ENCODE measurements at regions not wholly inside any gene's neighbourhood (a gene's known extent, or its start where the extent isn't known, plus 50 kb on each side); places are given as distances from the start of the nearest gene placed in this dataset.
"Not testable (repeated sequence)": the region's sequence is repeated elsewhere in the genome, so short reads cannot be mapped to it uniquely, and the experiment has no call there.

DNA sequence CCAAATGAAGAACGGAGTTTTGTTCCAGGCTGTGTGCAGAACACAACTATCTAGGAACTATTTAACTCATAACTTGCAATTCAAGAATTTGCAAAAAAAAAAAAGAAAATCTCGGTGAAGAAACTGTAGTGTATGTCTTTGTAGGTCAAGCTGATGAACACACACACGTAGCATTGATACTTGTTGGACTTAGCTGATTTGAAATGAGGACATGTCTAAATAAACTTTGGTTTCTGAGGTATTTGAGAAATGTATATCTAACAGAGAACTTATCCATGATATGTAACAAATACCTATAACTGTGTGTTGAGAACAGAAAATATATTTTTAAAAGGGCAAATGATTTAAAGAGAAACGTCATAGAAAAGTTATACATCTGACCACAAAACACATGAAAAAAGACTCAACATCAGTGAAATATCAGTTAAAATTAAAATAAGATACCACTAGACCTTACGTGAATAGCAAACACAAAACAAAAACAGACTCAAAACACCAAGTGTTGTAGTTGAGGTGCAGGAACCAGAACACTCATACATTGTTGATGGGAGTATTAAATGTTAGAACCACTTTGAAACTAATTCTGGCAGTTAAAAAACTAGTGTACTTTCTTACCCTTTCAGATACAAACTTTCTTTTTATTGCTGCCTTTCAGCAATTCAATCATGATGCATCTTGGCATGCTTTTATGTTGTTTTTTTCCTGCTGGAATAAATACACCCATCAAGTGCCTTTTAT is 1535.8 kb upstream of the PCDH10 start:
- no peak for DNase-seq (ENCODE audit: low read depth in 2 of 2)

DNA sequence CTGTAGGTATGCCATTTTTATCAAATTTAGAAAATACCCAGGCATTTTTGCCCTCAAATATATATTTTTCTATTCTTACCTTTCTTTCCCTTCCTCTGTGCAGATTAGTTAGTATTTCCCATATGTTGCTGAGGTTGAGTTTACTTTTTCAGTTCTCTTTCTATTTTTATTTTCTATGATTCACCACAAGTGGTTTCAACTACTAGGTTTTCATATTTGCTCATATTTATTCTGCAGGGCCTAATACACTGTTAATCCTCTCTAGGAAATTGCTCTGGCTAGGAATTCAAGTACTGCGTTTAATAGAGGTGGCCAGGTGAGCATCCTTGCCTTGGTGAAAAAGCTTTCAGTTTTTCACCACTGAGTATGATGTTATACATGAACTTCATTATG is 1535.3 kb upstream of the PCDH10 start:
- no peak for DNase-seq (ENCODE audit: low read depth in 2 of 2)

- no peak for DNase-seq (ENCODE audit: low read depth in 2 of 2)
Observed at GRCh38 chr4:131632877-131633276, 1516.2 kb upstream of the PCDH10 start.

- no peak for DNase-seq (ENCODE audit: low read depth in 2 of 2)
Observed at GRCh38 chr4:131635191-131635590, 1513.9 kb upstream of the PCDH10 start.

DNA sequence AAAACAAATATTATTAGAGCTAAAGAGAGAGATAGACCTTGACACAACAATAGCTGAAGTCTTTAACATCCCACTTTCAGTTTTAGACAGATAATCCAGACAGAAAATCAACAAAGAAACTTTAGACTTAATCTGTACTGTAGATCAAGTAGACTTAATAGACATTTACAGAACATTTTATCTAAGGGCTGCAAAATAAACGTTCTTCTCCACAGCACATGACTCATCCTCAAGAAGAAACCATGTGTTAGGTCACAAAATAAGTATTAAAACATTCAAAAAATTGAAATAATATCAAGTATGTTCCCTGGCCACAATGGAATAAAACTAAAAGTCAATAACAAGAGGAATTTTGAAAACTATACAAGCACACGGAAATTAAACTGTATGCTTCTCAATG is 1510.3 kb upstream of the PCDH10 start:
- DNase-seq (ENCODE audit: low read depth in 2 of 2): no peak

GRCh38 chr4:131644619-131645018 is 1504.5 kb upstream of the PCDH10 start:
- DNase-seq (ENCODE audit: low read depth in 2 of 2): no peak

- no peak for DNase-seq (ENCODE audit: low read depth in 2 of 2)
Observed at GRCh38 chr4:131649227-131649626, 1499.9 kb upstream of the PCDH10 start.

DNA sequence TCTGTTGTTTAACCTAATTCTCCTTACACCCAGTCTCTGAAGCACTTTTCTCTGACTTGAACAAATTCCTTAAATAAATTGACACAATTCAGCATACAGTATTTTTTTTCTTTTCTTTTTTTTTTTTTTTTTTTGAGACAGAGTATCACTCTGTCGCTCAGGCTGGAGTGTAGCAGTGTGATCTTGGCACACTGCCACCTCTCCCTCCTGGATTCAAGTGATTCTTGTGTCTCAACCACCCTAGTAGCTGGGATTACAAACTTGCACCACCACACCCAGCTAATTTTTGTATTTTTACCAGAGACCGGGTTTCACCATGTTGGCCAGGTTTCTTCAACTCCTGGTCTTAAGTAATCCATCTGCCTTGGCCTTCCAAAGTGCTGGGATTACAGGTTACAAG is 1498.1 kb upstream of the PCDH10 start:
- no peak for DNase-seq (ENCODE audit: low read depth in 2 of 2)

- DNase-seq (ENCODE audit: low read depth in 2 of 2): not testable (repeated sequence)
Observed at GRCh38 chr4:131683314-131683713, 1465.8 kb upstream of the PCDH10 start.

DNA sequence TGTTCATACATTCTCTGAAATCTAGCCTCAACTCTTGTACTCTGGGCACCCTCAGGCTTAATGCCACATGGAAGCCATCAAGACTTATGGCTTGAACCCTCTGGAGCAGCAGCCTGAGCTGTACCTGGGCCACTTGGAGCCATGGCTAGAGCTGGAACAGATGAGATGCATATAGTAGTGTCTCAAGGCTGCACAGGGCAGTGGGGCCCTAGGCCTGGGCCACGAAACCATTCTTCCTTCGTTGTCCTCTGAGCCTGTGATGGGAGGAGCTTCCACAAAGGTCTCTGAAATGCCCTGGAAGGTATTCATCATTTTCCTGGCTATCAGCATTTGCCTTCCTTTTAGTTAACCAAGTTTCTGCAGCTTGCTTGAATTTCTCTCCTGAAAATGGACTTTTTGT is 1427.2 kb upstream of the PCDH10 start:
- DNase-seq (ENCODE audit: low read depth in 2 of 2): no peak

DNA sequence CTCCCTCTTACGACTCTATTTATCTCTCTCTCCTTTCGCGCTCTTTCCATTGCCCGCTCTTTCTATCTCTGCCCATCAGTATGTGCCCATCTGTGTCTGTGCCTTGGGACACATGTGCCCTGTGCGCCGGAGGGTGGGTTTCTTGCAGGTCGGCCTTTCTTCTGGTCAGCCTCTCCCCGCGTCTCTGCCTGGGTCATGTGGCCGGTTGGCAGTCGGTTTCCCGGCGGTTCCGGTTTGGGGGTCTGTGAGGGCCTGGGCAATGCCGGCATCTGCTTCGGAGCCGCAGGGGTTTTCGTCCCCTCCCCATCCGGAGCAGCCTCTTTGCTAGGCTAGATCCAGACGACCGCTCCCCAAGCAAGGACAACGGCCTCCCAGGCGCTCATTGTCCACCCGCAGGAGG is 1426.0 kb upstream of the PCDH10 start:
- not testable (repeated sequence) for DNase-seq (ENCODE audit: low read depth in 2 of 2)

DNA sequence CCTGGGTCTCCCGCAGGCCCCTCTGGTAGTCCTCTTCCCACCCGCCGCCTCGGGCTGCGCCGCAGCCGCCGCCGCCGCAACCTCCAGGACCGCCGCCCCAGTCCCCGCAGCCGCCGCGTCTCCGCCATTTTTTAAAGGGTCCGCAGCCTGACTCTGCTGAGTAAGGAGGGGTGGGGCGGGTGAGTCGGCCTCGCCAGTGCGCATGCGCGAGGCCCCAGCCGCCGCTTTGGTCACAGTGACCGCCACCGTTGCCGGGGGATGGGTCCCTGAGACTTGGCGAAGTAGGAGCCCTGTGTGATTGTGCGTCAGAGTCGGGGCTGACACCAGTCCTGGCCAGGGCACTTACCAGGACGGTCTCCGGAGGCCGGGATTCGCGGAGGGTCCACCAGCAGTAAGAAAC is 1424.2 kb upstream of the PCDH10 start:
- DNase-seq (ENCODE audit: low read depth in 2 of 2): peak in 1 of 2 donors; percentile 36

- DNase-seq (ENCODE audit: low read depth in 2 of 2): not testable (repeated sequence)
Observed at GRCh38 chr4:131725521-131725920, 1423.6 kb upstream of the PCDH10 start.

- DNase-seq (ENCODE audit: low read depth in 2 of 2): not testable (repeated sequence)
Observed at GRCh38 chr4:131726940-131727339, 1422.2 kb upstream of the PCDH10 start.

GRCh38 chr4:131727418-131727817 is 1421.7 kb upstream of the PCDH10 start:
- not testable (repeated sequence) for DNase-seq (ENCODE audit: low read depth in 2 of 2)

- not testable (repeated sequence) for DNase-seq (ENCODE audit: low read depth in 2 of 2)
Observed at GRCh38 chr4:131729205-131729604, 1419.9 kb upstream of the PCDH10 start.

GRCh38 chr4:131729716-131730398 is 1419.2 kb upstream of the PCDH10 start:
- DNase-seq (ENCODE audit: low read depth in 2 of 2): not testable (repeated sequence)

DNA sequence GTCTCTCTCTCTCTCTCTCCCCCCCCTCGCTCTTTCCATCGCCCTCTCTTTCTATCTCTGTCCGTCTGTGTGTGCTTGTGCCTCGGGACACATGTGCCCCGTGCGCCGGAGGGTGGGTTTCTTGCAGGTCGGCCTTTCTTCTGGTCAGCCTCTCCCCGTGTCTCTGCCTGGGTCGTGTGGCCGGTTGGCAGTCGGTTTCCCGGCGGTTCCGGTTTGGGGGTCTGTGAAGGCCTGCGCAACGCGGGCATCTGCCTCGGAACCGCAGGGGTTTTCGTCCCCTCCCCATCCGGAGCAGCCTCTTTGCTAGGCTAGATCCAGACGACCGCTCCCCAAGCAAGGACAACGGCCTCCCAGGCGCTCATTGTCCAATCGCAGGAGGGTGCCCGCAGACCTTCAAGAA is 1418.5 kb upstream of the PCDH10 start:
- DNase-seq (ENCODE audit: low read depth in 2 of 2): not testable (repeated sequence)

GRCh38 chr4:131732034-131732630 is 1417.0 kb upstream of the PCDH10 start:
- DNase-seq (ENCODE audit: low read depth in 2 of 2): not testable (repeated sequence)

- DNase-seq (ENCODE audit: low read depth in 2 of 2): not testable (repeated sequence)
Observed at GRCh38 chr4:131734321-131734720, 1414.8 kb upstream of the PCDH10 start.

DNA sequence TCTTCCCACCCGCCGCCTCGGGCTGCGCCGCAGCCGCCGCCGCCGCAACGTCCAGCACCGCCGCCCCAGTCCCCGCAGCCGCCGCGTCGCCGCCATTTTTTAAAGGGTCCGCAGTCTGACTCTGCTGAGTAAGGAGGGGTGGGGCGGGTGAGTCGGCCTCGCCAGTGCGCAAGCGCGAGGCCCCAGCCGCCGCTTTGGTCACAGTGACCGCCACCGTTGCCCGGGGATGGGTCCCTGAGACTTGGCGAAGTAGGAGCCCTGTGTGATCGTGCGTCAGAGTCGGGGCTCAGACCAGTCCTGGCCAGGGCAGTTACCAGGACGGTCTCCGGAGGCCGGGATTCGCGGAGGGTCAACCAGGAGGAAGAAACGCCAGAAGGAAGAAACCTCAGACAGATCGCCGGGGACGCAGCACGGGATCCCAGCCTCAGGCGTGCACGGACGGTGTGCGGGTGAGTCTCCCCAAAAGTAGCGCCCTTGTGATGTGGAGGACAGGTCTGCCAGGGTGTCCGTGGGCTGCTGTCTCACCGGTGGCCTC is 1414.2 kb upstream of the PCDH10 start:
- not testable (repeated sequence) for DNase-seq (ENCODE audit: low read depth in 2 of 2)

- DNase-seq (ENCODE audit: low read depth in 2 of 2): not testable (repeated sequence)
Observed at GRCh38 chr4:131738991-131739390, 1410.1 kb upstream of the PCDH10 start.

DNA sequence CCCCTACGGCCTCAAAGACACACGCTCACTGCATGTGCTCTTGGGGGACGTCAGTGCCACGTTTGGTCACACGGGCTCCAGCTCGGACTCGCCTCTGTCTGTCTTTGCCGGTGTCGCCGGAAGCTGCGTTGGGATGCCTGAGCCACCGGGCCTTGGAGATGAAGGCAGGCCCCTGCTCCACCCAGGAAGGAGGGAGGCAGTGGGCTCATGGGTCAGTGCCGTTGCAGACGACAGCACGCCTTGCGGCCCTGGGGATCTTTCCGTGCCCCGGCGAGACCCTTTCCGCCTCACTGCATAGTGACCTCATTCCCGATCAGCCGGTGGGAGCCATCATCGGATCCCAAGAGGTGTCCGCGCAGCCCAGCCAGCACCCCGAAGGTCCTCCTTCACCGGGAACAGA is 1407.3 kb upstream of the PCDH10 start:
- not testable (repeated sequence) for DNase-seq (ENCODE audit: low read depth in 2 of 2)

Measured in stimulated activated CD8-positive, alpha-beta memory T cell treated with anti-CD3 and anti-CD28 coated beads, Interleukin-2, amount 100 ng/mL, for 48 hours (primary cell).